PC-3 (cell line): ENCODE measurements at regions not wholly inside any gene's neighbourhood (a gene's known extent, or its start where the extent isn't known, plus 50 kb on each side); places are given as distances from the start of the nearest gene placed in this dataset.

Experiments
- ATAC-seq: fragments of 200-7000 bp; cut with Tn5 transposase; 2 replicates; pipeline ENCODE4 v1.9.1; 2020; ENCODE audit warnings: mild to moderate bottlenecking, moderate library complexity
- BruUV-seq: library from RNA; stranded (reverse); fragments of 400-500 nt; replicated peaks from 2 replicates; lab custom pipeline; 2021; lab: Mats Ljungman, UMichigan
- CTCF ChIA-PET: fragments of 300-600 bp; sonication (Branson Sonifier 250); formaldehyde crosslinking; loops from one replicate; lab custom pipeline; 2022; ENCODE audit warnings: antibody characterized with exemption; lab: Charles Lee
- POLR2A ChIA-PET: fragments of 300-600 bp; sonication (Branson Sonifier 250); formaldehyde crosslinking; loops from one replicate; lab custom pipeline; 2022; ENCODE audit warnings: antibody characterized with exemption; ENCODE audit not compliant: unreplicated experiment; lab: Charles Lee
- DNase-seq: peaks from one replicate; pipeline ENCODE4 v3.0.0-alpha.2; 2015
- H2AFZ ChIP-seq: fragments of 300-600 bp; sonication (generic); 2 replicates; pipeline ENCODE4 v1.6.0; 2016; ENCODE audit warnings: antibody characterized with exemption, low read length
- H3F3A ChIP-seq: fragments of 300-600 bp; sonication (generic); one replicate; pipeline ENCODE4 v1.6.0; 2017; ENCODE audit warnings: antibody characterized with exemption, low read length, control low read depth, mild to moderate bottlenecking; ENCODE audit not compliant: unreplicated experiment
- H3K27ac ChIP-seq: fragments of 300-600 bp; sonication (generic); 2 replicates; pipeline ENCODE4 v1.5.1; 2016; ENCODE audit warnings: mild to moderate bottlenecking, low read length
- H3K27me3 ChIP-seq: fragments of 300-600 bp; sonication (generic); 2 replicates; pipeline ENCODE4 v1.6.1; 2016; ENCODE audit warnings: low read length, mixed read lengths
- H3K36me3 ChIP-seq: fragments of 300-600 bp; sonication (generic); 2 replicates; pipeline ENCODE4 v1.6.1; 2016; ENCODE audit warnings: low read depth, mixed run types, low read length, mixed read lengths
- H3K4me1 ChIP-seq: fragments of 300-600 bp; sonication (generic); 2 replicates; pipeline ENCODE4 v1.5.1; 2016; ENCODE audit warnings: low read length; ENCODE audit not compliant: insufficient read depth
- H3K4me2 ChIP-seq: fragments of 300-600 bp; sonication (generic); 2 replicates; pipeline ENCODE4 v1.6.0; 2016; ENCODE audit warnings: low read length
- H3K4me3 ChIP-seq: fragments of 300-600 bp; sonication (generic); 2 replicates; pipeline ENCODE4 v1.5.1; 2016; ENCODE audit warnings: mild to moderate bottlenecking, low read length, mixed read lengths
- H3K79me2 ChIP-seq: fragments of 300-600 bp; sonication (generic); 2 replicates; pipeline ENCODE4 v1.6.1; 2017; ENCODE audit warnings: low read length, mixed read lengths
- H3K9ac ChIP-seq: fragments of 300-600 bp; sonication (generic); 2 replicates; pipeline ENCODE4 v1.6.0; 2016; ENCODE audit warnings: mild to moderate bottlenecking, low read length
- H3K9me2 ChIP-seq: fragments of 300-600 bp; sonication (generic); replicated peaks from 2 replicates; pipeline ENCODE4 v1.6.1; 2016; ENCODE audit warnings: mixed run types, low read length, mixed read lengths
- H3K9me3 ChIP-seq: fragments of 300-600 bp; sonication (generic); 2 replicates; pipeline ENCODE4 v1.6.1; 2016; ENCODE audit warnings: low read length, mixed read lengths
- H4K20me1 ChIP-seq: fragments of 300-600 bp; sonication (generic); 2 replicates; pipeline ENCODE4 v1.6.1; 2016; ENCODE audit warnings: low read length, mixed read lengths
- CTCF ChIP-seq: fragments of 300-600 bp; sonication (generic); conservative IDR thresholded peaks from 2 replicates; pipeline ENCODE4 v1.5.1; 2017; ENCODE audit warnings: antibody characterized with exemption, low read depth, mild to moderate bottlenecking, low read length
- EZH2 ChIP-seq: fragments of 300-600 bp; sonication (generic); IDR thresholded peaks from one replicate; pipeline ENCODE4 v1.6.1; 2017; ENCODE audit warnings: antibody characterized with exemption, mild to moderate bottlenecking, low read length; ENCODE audit not compliant: unreplicated experiment
- EZH2phosphoT487 ChIP-seq: fragments of 300-600 bp; sonication (generic); IDR thresholded peaks from 2 replicates; pipeline ENCODE4 v1.6.1; 2018; ENCODE audit warnings: mild to moderate bottlenecking, antibody characterized with exemption, low read length, borderline replicate concordance
- intact Hi-C: fragments of 100-400 bp; cut with micrococcal nuclease; formaldehyde crosslinking; loops from 2 replicates; pipeline ENCODE4 v1.9.0; 2023

- Histone ChIP-seq H3K9me2 (no peaks in the 10 kb centered on the region), H3K4me2 (no peak overlapping the region), H3K79me2 (no peaks in the 10 kb centered on the region), H3K4me1 (no peaks in the 10 kb centered on the region), H3K27ac (no peak overlapping the region), H4K20me1 (no peaks in the 10 kb centered on the region), H3K9me3 (no peaks in the 10 kb centered on the region), H3K27me3 (peaks cover 24% of the 10 kb centered on the region), H3F3A (no peaks in the 10 kb centered on the region), H3K4me3 (no peak overlapping the region), H2AFZ (no peak overlapping the region), H3K9ac (no peak overlapping the region), H3K36me3 (no peaks in the 10 kb centered on the region)
- POLR2A ChIA-PET = no interaction called here
- ATAC-seq (no peak), DNase-seq (no peak)
- TF ChIP-seq CTCF = no peak
- TF ChIP-seq EZH2phosphoT487 = no peak
- TF ChIP-seq EZH2 = no peak
- intact Hi-C loops = no loop called here
- BruUV-seq = no TSS peak
- CTCF ChIA-PET = no interaction called here
Observed at GRCh38 chr12:97394657-97395056, 67.9 kb upstream of the RMST start.

- no peaks in the 10 kb centered on the region for H3K9me3 ChIP-seq
- no peaks in the 10 kb centered on the region for H3K4me1 ChIP-seq
- no peak for TF ChIP-seq EZH2
- no peak for TF ChIP-seq CTCF
- TF ChIP-seq EZH2phosphoT487 = no peak
- no peaks in the 10 kb centered on the region for H3F3A ChIP-seq
- ATAC-seq (no peak), DNase-seq (no peak)
- CTCF ChIA-PET = no interaction called here
- no peaks in the 10 kb centered on the region for H3K36me3 ChIP-seq
- no peak overlapping the region for H3K9ac ChIP-seq
- no peak overlapping the region for H3K27ac ChIP-seq
- no peak overlapping the region for H2AFZ ChIP-seq
- BruUV-seq = no TSS peak
- peaks cover 16% of the 10 kb centered on the region for H3K27me3 ChIP-seq
- H3K4me2 ChIP-seq = no peak overlapping the region
- POLR2A ChIA-PET = no interaction called here
- no peaks in the 10 kb centered on the region for H3K9me2 ChIP-seq
- no peaks in the 10 kb centered on the region for H4K20me1 ChIP-seq
- no peak overlapping the region for H3K4me3 ChIP-seq
- no peaks in the 10 kb centered on the region for H3K79me2 ChIP-seq
- intact Hi-C loops = no loop called here
Observed at GRCh38 chr12:97397008-97397407, 65.6 kb upstream of the RMST start.

GRCh38 chr12:97398704-97399103 is 63.9 kb upstream of the RMST start:
- POLR2A ChIA-PET = no interaction called here

More at GRCh38 chr12:97398704-97399103, 63.9 kb upstream of the RMST start:
- H2AFZ ChIP-seq = no peak overlapping the region
- no peak overlapping the region for H3K9ac ChIP-seq
- no peaks in the 10 kb centered on the region for H3K79me2 ChIP-seq
- peaks cover 8% of the 10 kb centered on the region for H3K27me3 ChIP-seq
- TF ChIP-seq EZH2 = no peak
- no peak for TF ChIP-seq CTCF
- TF ChIP-seq EZH2phosphoT487 = no peak
- H3K4me3 ChIP-seq = no peak overlapping the region
- BruUV-seq = no TSS peak
- no peak overlapping the region for H3K27ac ChIP-seq
- H3K4me1 ChIP-seq = no peaks in the 10 kb centered on the region
- DNase-seq = no peak
- H4K20me1 ChIP-seq = no peaks in the 10 kb centered on the region
- ATAC-seq = no peak
- H3K4me2 ChIP-seq = no peak overlapping the region
- H3K9me3 ChIP-seq = no peaks in the 10 kb centered on the region
- CTCF ChIA-PET = no interaction called here
- intact Hi-C loops = no loop called here
- no peaks in the 10 kb centered on the region for H3K9me2 ChIP-seq
- H3F3A ChIP-seq = no peaks in the 10 kb centered on the region
- H3K36me3 ChIP-seq = no peaks in the 10 kb centered on the region
